A673 (cell line): ENCODE measurements at regions not wholly inside any gene's neighbourhood (a gene's known extent, or its start where the extent isn't known, plus 50 kb on each side); places are given as distances from the start of the nearest gene placed in this dataset.

Experiments used
- BruUV-seq: library from RNA; stranded (reverse); fragments of 400-500 nt; replicated peaks from 2 replicates; lab custom pipeline; 2021; lab: Mats Ljungman, UMichigan
- CTCF ChIA-PET: fragments of 300-600 bp; sonication (Branson Sonifier 250); formaldehyde crosslinking; loops from one replicate; lab custom pipeline; 2022; ENCODE audit warnings: antibody characterized with exemption; lab: Charles Lee
- POLR2A ChIA-PET: fragments of 300-600 bp; sonication (Branson Sonifier 250); formaldehyde crosslinking; loops from one replicate; lab custom pipeline; 2022; ENCODE audit warnings: antibody characterized with exemption; ENCODE audit not compliant: low non-redundant PET; lab: Charles Lee
- DNase-seq: peaks from one replicate; pipeline ENCODE4 v3.0.0-alpha.2; 2015; ENCODE audit warnings: low spot score
- H3K27ac ChIP-seq: fragments of 200-600 bp; sonication (generic); 2 replicates; pipeline ENCODE4 v1.5.1; 2016; ENCODE audit warnings: mixed run types, low read depth, mild to moderate bottlenecking, mixed read lengths, antibody characterized with exemption, low read length; ENCODE audit not compliant: poor library complexity, severe bottlenecking
- H3K27me3 ChIP-seq: fragments of 200-600 bp; sonication (generic); replicated peaks from 2 replicates; pipeline ENCODE4 v1.6.1; 2017; ENCODE audit warnings: mixed run types, low read depth, mild to moderate bottlenecking, mixed read lengths, antibody characterized with exemption, low read length; ENCODE audit not compliant: insufficient read depth, poor library complexity
- H3K36me3 ChIP-seq: fragments of 200-600 bp; sonication (generic); 2 replicates; pipeline ENCODE4 v1.6.1; 2016; ENCODE audit warnings: mixed run types, mild to moderate bottlenecking, mixed read lengths, antibody characterized with exemption, low read length; ENCODE audit not compliant: insufficient read depth, poor library complexity, severe bottlenecking
- H3K4me1 ChIP-seq: fragments of 200-600 bp; sonication (generic); 2 replicates; pipeline ENCODE4 v1.6.1; 2017; ENCODE audit warnings: mixed run types, mild to moderate bottlenecking, mixed read lengths, antibody characterized with exemption, low read length; ENCODE audit not compliant: insufficient read depth, poor library complexity, severe bottlenecking
- H3K4me3 ChIP-seq: fragments of 200-600 bp; sonication (generic); 2 replicates; pipeline ENCODE4 v1.5.1; 2016; ENCODE audit warnings: low read depth, mixed run types, mild to moderate bottlenecking, mixed read lengths, low read length; ENCODE audit not compliant: poor library complexity, severe bottlenecking
- H3K9me3 ChIP-seq: fragments of 200-600 bp; sonication (generic); 2 replicates; pipeline ENCODE4 v1.6.1; 2016; ENCODE audit warnings: mixed run types, low read depth, mild to moderate bottlenecking, mixed read lengths, antibody characterized with exemption, low read length; ENCODE audit not compliant: poor library complexity, severe bottlenecking
- CTCF ChIP-seq: fragments of 300-800, 200-600 bp; sonication (generic); conservative IDR thresholded peaks from 2 replicates; pipeline ENCODE4 v1.5.1; 2017; ENCODE audit warnings: low read depth, mild to moderate bottlenecking, antibody characterized with exemption, low read length, moderate library complexity, mixed read lengths
- EZH2 ChIP-seq: fragments of 200-600 bp; sonication (generic); IDR thresholded peaks from 2 replicates; pipeline ENCODE4 v1.6.1; 2017; ENCODE audit warnings: borderline replicate concordance, low read depth, mild to moderate bottlenecking, mixed read lengths, antibody characterized with exemption, low read length; ENCODE audit not compliant: poor library complexity, severe bottlenecking
- intact Hi-C: fragments of 100-400 bp; cut with micrococcal nuclease; formaldehyde crosslinking; loops from one replicate; pipeline ENCODE4 v1.10.0; 2022; ENCODE audit not compliant: unreplicated experiment

- ChIA-PET CTCF (no interaction called here), POLR2A (no interaction called here)
- H3K4me3 ChIP-seq, result no peak overlapping the region
- DNase-seq, result no peak
- H3K36me3 ChIP-seq, result no peaks in the 10 kb centered on the region
- no peaks in the 10 kb centered on the region for H3K27me3 ChIP-seq
- H3K27ac ChIP-seq, result no peak overlapping the region
- no TSS peak for BruUV-seq
- intact Hi-C loops, result no loop called here
- TF ChIP-seq EZH2 (no peak), CTCF (no peak)
- peaks cover 6% of the 10 kb centered on the region for H3K9me3 ChIP-seq
- peaks cover 31% of the 10 kb centered on the region for H3K4me1 ChIP-seq
Measured at GRCh38 chr4:14564281-14564680, 438.0 kb upstream of the CPEB2 start.

- no peaks in the 10 kb centered on the region for H3K27me3 ChIP-seq
- H3K27ac ChIP-seq, result no peak overlapping the region
- DNase-seq, result no peak
- no TSS peak for BruUV-seq
- H3K4me3 ChIP-seq, result no peak overlapping the region
- ChIA-PET CTCF (no interaction called here), POLR2A (no interaction called here)
- TF ChIP-seq EZH2 (no peak), CTCF (no peak)
- H3K9me3 ChIP-seq, result peaks cover 6% of the 10 kb centered on the region
- no peaks in the 10 kb centered on the region for H3K36me3 ChIP-seq
- peaks cover 12% of the 10 kb centered on the region for H3K4me1 ChIP-seq
- intact Hi-C loops, result no loop called here
Measured at GRCh38 chr4:14566518-14566917, 435.8 kb upstream of the CPEB2 start.

GRCh38 chr4:14568351-14568750 is 433.9 kb upstream of the CPEB2 start:
- ChIA-PET POLR2A (no interaction called here), CTCF (no interaction called here)
- Histone ChIP-seq H3K4me1 (no peaks in the 10 kb centered on the region), H3K27me3 (no peaks in the 10 kb centered on the region), H3K9me3 (peaks cover 7% of the 10 kb centered on the region), H3K36me3 (no peaks in the 10 kb centered on the region), H3K27ac (no peak overlapping the region), H3K4me3 (no peak overlapping the region)
- intact Hi-C loops, result no loop called here
- TF ChIP-seq EZH2 (no peak), CTCF (no peak)
- BruUV-seq, result no TSS peak
- DNase-seq, result no peak
